Choroid plexus epithelial cell (primary cell): ENCODE measurements at regions not wholly inside any gene's neighbourhood (a gene's known extent, or its start where the extent isn't known, plus 50 kb on each side); places are given as distances from the start of the nearest gene placed in this dataset.

Source experiments
- DNase-seq: peaks from one replicate; pipeline ENCODE4 v3.0.0-alpha.2; 2010; ENCODE audit warnings: low read depth
- H3K4me3 ChIP-seq: 2 replicates; pipeline ENCODE4 v1.5.1; 2011; ENCODE audit warnings: low read depth, mild to moderate bottlenecking, control low read depth, low read length, moderate library complexity
- CTCF ChIP-seq: conservative IDR thresholded peaks from 2 replicates; pipeline ENCODE4 v1.5.1; 2011; ENCODE audit warnings: low read depth, mild to moderate bottlenecking, control low read depth, inconsistent platforms, low read length, moderate library complexity

- no peak for DNase-seq
- TF ChIP-seq CTCF: no peak
- H3K4me3 ChIP-seq: no peak overlapping the region
Observed at GRCh38 chr11:128367573-128367972, 219.8 kb downstream of the ETS1 start.

GRCh38 chr11:128365044-128365443 lies 222.3 kb downstream of the ETS1 start:
- TF ChIP-seq CTCF: no peak
- DNase-seq: peak; percentile 83
- no peak overlapping the region for H3K4me3 ChIP-seq

- no peak for TF ChIP-seq CTCF
- DNase-seq: peak; percentile 75
- no peak overlapping the region for H3K4me3 ChIP-seq
Observed at GRCh38 chr11:128361451-128362020, 225.8 kb downstream of the ETS1 start.

- peak; percentile 63 for DNase-seq
Observed at GRCh38 chr11:128359515-128359914, 227.8 kb downstream of the ETS1 start.

GRCh38 chr11:128357073-128357472 lies 230.3 kb downstream of the ETS1 start:
- no peak for TF ChIP-seq CTCF

More at GRCh38 chr11:128359515-128359914, 227.8 kb downstream of the ETS1 start:
- H3K4me3 ChIP-seq: no peak overlapping the region
- no peak for TF ChIP-seq CTCF

GRCh38 chr11:128355558-128355957 lies 231.8 kb downstream of the ETS1 start:
- DNase-seq: no peak
- H3K4me3 ChIP-seq: no peak overlapping the region

More at GRCh38 chr11:128357073-128357472, 230.3 kb downstream of the ETS1 start:
- DNase-seq: no peak
- no peak overlapping the region for H3K4me3 ChIP-seq

More at GRCh38 chr11:128355558-128355957, 231.8 kb downstream of the ETS1 start:
- no peak for TF ChIP-seq CTCF
